DMS79 (cell line): ENCODE measurements at regions not wholly inside any gene's neighbourhood (a gene's known extent, or its start where the extent isn't known, plus 50 kb on each side); places are given as distances from the start of the nearest gene placed in this dataset.
"Not testable (repeated sequence)": the region's sequence is repeated elsewhere in the genome, so short reads cannot be mapped to it uniquely, and the experiment has no call there.

ENCODE experiments used
- DNase-seq: peaks from one replicate; lab custom pipeline; 2025; lab: John Stamatoyannopoulos, UW

DNA sequence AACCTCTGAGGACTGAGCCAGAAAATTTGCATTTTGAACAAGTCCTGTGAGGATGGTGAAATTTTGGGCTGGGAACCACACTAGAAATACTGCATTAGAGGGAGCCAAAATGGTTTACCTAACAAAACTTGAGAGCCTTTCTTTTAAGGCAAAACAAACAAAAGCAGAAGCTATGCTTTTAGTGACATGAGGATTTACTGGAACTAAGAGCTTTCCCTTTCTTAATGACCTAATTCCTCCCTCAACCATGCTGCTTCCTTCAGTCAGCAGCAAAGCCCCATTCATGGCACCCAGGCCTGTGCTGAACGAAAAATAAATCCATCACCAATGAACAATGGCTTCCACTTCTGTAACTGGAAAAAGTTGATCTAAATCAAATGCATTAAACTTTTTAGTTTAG lies 974.3 kb downstream of the HACE1 start:
- DNase-seq = no peak

DNA sequence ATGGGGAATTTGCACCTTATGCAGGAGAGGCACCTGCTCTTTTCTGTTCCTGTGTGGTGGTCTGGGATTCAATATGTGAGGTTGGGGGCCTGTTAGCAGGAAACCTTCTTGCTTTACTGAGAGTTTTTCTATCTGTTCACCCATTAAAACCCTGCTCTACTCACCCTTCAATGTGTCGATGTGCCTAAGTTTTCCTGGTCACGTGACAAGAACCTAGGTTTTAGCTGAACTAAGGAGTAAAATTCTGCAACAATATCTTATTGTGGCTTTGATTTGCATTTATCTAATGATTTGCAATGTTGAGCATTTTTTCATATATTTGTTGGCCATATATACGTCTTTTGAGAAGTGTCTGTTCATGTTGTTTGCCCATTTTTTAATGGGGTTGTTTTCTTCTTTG lies 979.9 kb downstream of the HACE1 start:
- no peak for DNase-seq

DNA sequence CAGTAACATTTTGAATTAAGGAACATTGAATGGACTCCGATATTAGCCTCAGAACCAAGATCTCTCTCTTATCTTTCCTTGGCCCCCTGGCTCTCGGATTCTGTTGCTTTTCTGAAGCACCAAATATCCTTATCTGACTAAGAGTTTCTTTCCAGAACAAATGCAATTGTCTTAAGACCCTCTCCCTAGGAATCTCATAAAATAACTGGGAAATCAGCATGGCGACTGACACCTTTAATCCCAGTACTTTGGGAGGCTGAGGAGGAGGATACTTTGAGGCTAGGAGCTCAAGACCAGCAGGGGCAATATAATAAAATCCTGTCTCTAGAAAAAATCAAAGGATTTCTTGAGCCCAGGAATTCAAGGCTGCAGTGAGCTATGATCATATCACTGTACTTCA lies 984.5 kb downstream of the HACE1 start:
- no peak for DNase-seq

DNA sequence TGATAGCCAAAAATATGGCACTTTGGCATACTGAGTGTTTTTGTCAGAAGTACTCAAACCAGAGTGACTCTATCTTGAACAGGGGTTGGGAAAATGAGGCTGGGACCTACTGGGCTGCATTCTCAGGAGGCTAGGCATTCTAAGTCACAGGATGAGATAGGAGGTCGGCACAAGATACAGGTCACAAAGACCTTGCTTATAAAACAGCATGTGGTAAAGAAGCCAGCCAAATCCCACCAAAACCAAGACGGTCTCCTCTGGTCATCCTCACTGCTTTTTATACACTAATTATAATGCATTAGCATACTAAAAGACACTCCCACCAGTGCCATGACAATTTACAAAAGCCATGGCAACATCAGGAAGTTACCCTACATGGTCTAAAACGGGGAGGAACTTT lies 985.1 kb downstream of the HACE1 start:
- DNase-seq = no peak

DNA sequence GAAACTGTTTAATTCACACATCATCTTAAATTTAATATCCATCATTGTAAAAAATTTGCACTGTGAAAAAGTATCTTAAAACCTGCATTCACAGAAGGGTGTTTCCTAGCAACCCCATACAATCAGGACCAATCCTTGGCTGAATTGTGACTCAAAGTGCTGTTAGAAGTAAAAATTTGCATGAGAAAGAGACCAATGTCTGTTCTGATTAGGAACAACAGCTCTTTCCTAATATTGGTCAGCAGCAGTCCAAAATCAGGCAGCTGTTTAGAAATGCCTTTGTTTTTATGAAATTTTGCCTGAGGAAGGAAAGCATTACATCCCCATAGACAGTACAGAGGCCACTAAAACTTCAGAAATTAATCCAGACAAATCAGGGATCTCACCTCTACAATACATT lies 987.0 kb downstream of the HACE1 start:
- no peak for DNase-seq

DNA sequence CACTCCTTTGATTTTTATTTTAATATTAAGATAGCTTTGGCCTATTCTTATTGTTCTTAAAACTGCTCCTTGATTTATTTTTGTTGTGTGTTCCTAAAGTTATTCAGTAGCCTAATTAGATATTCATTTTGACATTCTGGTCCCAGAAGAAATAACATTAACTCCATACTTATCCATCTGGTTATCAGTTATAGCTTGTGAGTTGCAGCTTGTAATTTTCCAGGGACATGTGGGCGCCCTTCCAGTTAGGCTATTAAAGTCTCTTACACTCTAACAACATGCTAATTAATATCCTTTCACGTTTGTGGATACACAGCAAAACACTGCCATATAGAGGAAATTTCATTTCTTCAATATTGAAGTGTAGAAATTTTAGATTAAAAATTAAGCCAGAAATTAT lies 987.5 kb downstream of the HACE1 start:
- DNase-seq = no peak

DNA sequence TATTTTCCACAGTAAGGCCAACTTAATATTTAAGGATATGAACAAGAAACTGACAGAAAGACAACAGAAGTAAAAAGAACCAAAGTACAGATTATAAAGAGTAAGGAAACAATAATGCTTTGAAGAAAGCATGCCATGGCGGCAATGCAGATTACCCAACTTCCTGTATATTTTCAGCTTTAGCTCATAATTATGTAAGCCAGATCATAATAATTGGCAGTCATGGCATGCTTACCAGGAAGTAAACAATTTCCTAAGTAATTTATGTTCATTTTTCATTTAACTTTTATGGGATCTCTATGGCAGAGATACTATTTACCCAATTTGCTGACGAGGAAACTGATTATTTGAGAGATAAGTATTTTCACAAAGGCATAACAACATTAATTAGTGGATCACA lies 988.7 kb downstream of the HACE1 start:
- DNase-seq = no peak

DNA sequence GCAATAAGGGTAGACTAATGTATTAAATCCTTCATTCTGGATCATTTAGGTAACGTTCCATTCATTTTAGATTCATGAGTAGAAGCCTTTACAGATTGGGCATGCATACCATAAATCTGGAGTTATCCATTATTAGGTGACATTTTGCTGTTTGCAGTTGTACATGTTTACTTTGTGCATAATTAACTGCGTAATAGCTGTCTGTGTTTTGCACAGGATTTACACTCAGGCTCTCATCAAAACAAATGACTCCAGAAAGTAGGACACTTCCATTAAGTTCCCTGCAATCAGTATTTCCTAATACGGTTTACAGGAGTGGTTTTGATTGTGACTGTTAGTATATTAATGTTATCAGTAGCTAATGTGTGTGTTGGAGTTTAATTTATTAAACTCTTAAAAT lies 997.4 kb downstream of the HACE1 start:
- no peak for DNase-seq

DNA sequence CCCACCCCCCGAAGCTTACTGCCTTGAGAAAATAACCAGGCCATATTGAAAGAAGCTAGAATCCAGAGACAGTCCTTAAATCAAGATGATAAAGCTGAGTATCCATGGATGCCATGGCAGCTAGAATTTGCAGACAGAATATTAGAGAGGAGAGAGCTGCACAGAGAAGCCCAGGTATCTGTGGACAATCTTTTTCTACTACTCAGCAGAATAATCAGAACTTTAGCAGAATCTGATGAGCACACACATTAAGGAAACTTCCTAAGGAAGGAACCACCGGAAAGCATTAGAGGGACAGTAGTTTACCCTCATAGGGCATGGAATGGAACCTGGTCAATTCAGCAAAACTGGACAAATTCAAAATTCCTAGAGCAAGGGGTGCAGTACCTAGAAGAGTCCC lies 1001.7 kb downstream of the HACE1 start:
- DNase-seq = no peak

DNA sequence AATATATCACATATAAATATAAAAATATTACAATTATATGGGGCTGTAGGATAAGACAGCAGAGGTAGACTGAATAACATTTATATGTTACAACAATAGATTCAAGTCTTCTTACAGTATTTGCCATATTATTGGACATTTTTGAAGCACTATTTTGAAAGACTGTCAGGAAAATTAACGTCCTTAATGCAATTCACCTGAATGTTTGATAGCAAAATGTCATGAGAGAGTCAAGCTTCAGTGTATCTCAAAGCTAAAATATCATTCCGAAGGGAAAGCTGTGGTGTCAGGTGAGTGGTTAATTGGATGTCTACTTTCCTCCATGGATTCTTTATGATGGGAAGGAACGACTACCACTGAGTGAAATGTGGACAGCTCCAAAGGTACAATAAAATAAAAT lies 1004.0 kb downstream of the HACE1 start:
- no peak for DNase-seq

DNA sequence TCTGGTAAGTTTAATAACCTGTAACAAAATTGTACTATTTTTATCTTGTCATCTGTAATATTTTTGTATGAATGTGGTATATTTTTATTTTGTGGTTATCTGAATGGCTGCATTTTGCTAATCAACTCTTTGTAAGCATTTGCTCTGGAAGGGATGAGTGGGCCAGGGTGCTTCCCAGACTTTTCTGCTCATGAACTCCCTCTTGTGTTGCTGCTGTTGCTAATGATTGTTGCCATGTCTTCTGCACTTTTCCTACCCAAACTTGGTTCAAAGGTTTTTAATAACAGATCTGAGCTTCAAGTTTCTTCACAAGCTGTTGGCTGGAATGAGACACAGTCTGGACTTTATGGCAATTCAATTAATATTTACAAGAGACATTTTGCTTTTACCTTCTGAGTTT lies 1005.7 kb downstream of the HACE1 start:
- DNase-seq = no peak

DNA sequence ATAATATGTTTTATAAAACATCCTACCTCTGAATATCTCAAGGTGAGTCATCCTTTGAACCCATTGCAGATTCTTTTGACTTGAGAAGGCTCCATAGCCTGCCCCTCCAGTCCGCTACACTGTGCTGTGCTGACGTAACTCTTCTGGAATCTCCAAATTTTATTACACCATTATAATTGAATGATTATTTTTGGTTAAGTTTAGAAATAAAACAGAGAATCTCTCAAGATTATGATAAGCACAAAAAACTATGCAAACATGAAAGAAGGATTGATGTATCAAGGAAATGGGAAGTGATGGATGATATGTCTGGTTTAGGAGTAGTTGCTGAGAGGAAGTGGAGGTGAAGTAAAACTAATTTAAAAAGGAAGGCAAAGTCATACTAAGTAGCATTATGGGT lies 1021.3 kb downstream of the HACE1 start:
- no peak for DNase-seq

DNA sequence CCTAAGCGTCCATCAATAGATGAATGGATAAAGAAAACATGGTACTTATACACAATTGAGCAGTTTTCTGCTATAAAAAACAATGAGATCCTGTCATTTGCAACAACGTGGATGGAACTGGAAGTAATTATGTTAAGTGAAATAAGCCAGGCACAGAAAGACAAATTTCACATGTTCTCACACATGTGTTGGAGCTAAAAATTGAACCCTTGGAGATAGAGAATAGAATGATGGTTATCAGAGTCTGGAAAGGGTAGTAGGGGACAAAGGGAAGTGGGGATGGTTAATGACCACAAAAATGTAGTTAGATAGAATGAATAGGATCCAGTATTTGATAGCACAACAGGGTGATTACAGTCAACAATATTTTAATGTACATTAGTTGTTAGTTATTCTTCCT lies 1033.5 kb downstream of the HACE1 start:
- DNase-seq = no peak

DNA sequence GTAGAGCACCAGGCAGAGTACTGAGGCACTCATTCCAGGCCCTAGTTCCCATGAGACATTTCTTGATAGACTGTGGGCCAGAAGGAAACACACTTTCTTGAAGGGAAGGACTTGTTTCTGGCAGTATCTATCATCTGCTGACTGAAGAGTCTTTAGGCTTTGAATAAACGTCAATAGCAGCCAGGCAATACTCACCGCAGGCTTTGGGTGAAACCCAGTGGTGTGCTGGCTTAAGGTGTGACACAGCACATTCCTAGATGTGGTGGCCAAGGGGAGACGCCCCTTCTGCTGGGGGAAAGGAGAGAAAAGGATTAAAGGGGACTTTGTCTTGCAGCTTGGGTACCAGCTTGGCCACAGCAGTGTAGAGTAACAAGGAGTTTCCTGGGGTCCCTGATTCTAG lies 1039.6 kb downstream of the HACE1 start:
- no peak for DNase-seq

DNA sequence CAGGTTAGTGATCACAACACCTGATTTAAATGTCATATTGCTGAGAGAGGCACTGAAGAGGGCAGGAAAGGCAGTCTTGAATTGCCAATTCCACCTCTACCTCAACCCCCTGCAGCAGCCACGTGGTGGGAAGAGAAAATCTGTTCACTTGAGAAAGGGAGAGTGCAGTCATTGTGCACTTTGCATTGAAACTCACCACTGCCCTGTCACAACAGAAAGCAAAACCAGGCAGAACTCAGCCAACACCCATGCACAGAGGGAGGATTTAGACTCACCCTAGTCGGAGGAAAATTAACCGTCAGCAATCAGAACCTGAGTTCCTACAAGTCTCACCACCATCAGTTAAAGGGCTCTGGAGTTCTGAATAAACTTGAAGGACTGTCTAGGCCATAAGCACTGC lies 1040.2 kb downstream of the HACE1 start:
- DNase-seq = no peak

DNA sequence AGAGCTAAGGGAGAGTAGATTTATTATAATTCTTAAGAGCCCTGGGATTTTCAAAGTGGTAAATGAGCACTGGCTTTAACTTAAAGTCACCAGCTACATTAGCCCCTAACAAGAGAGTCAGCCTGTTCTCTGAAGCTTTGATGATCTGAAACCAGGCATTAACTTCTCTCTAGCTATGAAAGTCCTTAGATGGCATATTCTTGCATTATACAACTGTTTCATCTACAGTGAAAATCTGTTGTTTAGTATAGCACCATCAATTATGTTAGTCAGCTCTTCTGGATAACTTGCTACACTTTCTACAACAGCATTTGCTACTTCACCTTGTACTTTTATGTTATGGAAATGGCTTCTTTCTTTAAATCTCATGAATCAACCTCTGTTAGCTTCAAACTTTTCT lies 1046.7 kb downstream of the HACE1 start:
- no peak for DNase-seq

DNA sequence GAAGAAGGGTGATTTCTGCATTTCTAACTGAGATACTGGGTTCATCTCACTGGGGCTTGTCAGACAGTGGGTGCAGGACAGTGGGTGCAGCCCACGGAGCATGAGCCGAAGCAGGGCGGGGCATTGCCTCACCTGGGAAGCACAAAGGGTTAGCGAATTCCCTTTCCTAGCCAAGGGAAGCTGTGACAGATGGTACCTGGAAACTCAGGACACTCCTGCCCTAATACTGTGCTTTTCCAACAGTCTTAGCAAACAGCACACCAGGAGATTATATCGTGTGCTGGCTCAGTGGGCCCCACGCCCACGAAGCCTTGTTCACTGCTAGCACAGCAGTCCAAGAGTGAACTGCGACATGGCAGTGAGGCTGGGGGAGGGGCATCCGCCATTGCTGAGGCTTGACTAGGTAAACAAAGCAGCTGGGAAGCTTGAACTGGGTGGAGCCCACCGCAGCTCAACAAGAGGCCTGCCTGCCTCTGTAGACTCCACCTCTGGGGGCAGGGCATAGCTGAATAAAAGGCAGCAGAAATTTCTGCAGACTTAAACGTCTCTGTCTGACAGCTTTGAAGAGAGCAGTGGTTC lies 1057.7 kb downstream of the HACE1 start:
- not testable (repeated sequence) for DNase-seq

DNA sequence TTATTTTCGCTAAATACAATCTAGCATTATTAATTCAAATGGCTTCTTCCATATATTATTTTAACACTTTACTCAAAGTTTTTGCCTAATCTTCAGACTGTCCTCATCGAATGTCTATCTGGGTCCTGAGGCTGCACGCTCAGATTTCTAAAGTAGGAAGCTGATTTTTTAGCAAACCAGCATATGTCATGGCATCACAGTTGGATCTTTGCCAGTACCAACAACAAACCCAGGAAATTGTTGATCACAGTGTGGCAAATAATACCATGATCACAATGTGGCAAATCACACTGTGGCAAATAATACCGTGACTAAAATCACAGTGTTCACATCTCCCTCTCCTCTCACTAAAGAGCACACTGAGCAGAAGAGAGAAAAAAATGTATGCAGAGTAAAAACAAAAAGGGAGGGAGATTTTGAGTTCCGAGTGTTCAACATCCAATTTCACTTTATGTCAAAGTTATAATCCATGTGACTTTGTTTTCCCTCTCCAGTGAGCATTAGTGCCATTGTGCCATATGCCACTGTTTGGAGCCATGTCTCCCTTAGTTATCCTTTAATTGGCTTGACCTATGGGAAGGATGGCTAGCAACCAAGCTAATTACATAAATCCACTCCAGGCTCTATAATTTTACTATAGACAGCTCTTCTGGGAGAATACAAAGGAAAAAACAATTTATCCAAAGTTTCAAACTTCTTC lies 1059.6 kb downstream of the HACE1 start:
- DNase-seq = no peak

DNA sequence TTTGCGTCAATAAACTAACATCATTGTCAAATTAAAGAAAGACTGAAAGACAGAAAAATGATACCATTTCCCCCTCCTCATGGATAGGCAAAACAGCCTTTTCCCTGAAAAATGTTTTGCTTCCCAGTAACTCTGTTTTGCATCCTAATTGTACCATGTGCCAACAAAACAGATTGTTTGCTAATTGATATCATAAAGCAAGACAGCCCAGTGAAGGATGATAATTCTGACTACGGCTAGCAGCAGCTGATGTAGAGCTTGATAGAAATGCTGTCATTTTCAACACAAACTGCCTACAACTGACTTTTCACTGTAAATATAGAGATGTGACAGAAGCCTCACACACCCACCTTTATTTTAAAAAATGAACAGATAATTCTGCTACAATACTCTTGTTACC lies 1061.6 kb downstream of the HACE1 start:
- no peak for DNase-seq

DNA sequence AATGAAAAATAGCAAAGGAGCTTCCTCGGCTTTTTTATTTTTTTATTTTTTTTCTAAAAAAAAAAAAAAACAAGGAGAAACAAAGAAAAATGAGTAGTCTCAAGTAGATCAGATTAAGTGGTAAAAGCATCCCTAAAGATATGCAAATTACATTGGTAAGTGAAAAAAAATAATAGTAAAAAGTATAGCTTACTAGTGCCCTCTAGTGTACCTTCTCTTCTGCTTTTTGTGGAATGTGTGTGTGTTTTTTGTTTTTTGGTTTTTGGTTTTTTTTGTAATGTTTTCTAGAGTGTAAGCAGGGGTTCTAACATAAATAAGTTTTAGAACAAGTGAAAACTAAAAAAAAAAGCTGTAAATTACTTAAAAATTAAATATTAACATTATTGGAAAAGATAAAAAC lies 1062.0 kb downstream of the HACE1 start:
- no peak for DNase-seq

DNA sequence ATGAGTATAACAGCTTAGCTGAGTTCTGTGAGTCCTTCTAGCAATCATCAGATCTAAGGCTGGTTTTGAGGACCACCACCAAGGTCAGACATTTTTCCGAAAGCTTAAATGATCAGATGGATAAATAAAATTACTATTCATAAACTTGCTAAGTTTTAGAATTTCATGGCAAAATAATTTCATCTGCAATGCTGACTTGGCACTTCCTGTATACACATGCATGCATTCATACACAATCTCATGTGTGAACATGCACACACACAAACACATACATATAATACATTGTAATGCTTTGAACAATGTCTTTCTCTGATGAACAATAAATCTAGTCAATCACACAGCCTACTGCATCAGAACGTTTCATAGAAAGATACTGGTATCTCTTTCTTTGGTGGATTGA lies 1068.3 kb downstream of the HACE1 start:
- no peak for DNase-seq

DNA sequence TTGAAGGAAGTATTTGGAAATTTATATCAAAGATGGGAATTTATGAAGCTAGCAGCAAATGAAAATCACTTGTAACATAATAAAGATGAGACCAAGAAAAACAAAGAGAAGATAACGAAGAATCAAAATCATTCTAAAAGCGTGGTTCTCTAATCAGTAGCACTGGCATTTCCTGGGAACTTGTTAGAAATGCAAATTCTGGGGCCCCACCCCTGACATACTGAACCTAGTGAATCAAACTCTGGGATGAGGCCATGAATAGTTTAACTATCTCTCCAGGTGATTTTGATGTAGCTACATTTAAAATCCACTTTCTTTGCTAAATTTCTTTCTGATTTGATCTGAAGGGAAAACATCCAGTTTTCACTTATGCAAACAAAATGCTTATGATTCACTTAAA lies 1075.6 kb downstream of the HACE1 start:
- no peak for DNase-seq

DNA sequence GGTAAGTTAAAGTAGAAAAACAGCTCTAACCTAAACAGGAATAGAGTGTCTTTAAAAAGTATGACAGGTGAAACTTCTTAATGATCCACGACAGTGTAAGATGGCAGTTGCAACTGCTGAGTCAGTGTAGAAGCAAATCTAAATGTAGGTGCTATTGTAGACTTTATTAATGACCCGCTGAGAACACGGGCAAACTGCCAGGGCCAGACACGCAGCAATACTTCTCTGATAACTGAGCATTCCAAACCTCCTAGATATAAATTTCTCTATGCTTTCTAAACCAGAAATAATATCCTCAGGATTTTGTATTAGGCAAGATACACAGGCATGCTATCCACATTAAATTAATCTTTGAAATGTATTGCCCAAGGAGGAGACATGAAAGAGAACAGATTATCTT lies 1076.4 kb downstream of the HACE1 start:
- peak; percentile 87 for DNase-seq

DNA sequence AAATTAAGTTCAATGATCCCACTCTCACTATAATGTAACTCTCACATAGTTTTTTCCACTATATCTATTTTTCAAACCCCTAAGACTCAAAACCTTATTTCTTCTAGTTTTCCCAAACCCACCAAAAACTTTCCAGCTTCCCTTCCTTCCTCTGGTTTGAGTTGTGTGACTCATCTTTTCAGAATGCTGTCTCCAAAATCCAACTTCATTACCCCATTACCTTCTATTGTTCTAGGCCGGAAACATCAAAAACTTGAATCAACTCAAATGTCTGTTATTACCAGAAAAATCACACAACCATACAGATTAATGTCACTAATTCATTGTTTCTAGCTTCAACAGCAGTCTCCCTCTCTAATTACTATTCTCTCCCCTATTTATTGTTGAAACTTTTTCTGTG lies 1090.3 kb downstream of the HACE1 start:
- DNase-seq = no peak
